Jurkat, Clone E6-1 (cell line): ENCODE measurements at regions not wholly inside any gene's neighbourhood (a gene's known extent, or its start where the extent isn't known, plus 50 kb on each side); places are given as distances from the start of the nearest gene placed in this dataset.

ENCODE experiments used
- DNase-seq: peaks from one replicate; pipeline ENCODE4 v3.0.0-alpha.2; 2011; ENCODE audit warnings: low read depth, low spot score
- H3K4me3 ChIP-seq: 2 replicates; pipeline ENCODE4 v1.5.1; 2011; ENCODE audit warnings: mild to moderate bottlenecking, low read length, control low read depth, moderate library complexity

DNA sequence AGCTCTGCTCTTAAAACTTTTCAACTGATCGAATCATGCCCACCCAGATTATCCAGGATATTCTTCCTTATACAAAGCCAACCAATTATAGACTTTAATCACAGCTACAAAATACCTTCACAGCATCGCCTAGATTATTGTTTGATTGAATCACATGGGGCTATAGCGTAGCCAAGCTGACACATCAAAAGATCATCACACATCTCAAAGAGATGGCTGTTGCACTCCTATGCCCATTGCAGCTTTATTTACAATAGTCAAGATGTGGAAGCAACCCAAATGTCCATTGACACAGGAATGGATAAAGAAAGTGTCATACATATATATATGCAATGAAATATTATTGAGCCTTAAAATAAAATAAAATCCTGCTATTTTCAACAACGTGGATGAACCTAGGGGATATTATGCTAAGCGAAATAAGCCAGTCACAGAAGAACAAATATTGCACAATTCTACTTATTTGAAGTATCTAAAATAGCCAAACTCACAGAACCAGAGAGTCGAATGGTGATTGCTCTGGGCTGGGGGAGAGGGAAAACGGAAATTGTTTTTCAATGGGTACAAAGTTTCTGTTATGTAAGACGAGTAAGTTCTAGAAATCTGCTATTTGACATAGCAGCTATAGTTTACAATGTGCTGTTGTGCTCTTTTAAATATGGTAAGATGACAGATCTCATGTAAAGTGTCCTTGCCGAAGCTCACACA, 60.9 kb upstream of the ERCC4 start:
- DNase-seq = no peak
- H3K4me3 ChIP-seq = no peak overlapping the region

DNA sequence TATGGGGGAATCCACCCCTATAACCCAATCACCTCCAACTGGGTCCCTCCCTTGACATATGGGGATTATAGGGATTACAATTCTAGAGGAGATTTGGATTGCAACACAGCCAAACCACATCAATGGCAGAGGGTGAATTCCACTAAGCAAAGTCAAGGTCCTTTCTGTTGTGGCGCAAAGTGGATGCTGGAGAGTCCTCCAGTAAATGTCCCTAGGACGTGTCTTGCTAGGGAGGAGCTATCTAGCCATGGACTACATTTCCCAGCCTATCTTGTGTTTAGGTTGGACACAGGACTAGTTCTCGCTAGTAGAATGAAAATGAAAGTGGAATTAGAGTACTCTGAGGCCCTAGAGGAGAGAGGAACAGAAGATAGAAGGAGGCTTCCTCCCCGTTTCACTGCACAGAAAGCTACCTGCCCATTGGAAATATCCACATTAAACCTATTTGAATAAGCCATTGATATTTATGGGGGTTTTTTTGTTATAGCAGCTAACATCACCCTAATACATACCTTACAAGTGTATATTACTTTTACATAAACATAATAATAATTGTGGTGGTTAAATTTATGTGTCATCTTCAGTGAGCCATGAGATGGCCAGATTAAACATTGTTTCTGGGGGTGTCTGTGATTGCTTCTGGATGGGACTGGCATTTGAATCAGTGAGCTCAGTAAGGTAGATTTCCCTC, 56.7 kb upstream of the ERCC4 start:
- H3K4me3 ChIP-seq = no peak overlapping the region

GRCh38 chr16:13864689-13865088, 55.3 kb upstream of the ERCC4 start:
- H3K4me3 ChIP-seq = no peak overlapping the region
- no peak for DNase-seq

More for the DNA sequence above, 56.7 kb upstream of the ERCC4 start:
- DNase-seq = no peak

DNA sequence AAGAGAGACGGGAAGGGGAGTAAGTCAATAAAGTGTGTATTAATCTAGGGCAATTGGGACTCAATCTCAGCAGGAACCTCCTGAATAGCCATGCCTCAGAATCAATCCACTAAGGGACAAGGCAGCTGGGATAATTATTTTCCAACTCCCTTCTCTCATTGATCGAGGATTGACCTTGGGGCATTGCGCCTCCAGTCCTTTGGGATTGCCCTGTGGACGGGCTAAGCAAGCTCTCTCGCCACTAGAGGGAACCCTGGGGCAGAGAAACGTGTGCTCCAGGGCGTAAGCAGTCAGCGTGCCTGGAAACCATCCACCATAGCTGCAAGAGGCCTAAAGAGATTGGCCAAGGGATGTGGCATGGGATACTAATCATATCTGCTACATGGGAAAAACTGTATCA, 53.9 kb upstream of the ERCC4 start:
- no peak overlapping the region for H3K4me3 ChIP-seq
- DNase-seq = peak; percentile 50
